Activated T-helper 1 cell treated with anti-CD3 and anti-CD28 coated beads, Interleukin-12 subunit alpha, Interleukin-12 subunit beta, Interleukin-2, Interleukin-4 antibody, amounts not matched to agents 30 ng/mL and 10 ng/mL and 1 ng/mL, durations not matched to agents 14 hours and 24 hours and 36 hours (primary cell): ENCODE measurements at regions not wholly inside any gene's neighbourhood (a gene's known extent, or its start where the extent isn't known, plus 50 kb on each side); places are given as distances from the start of the nearest gene placed in this dataset.

ENCODE experiments used
- DNase-seq: peaks from one replicate; pipeline ENCODE4 v3.0.0; 2021; ENCODE audit warnings: low spot score
- H3K27ac Mint-ChIP-seq: one replicate; pipeline ENCODE4 v1.8.0; 2021; ENCODE audit warnings: mild to moderate bottlenecking, mixed read lengths
- H3K27me3 Mint-ChIP-seq: one replicate; pipeline ENCODE4 v1.8.0; 2022; ENCODE audit warnings: mild to moderate bottlenecking, moderate library complexity, mixed read lengths; ENCODE audit not compliant: insufficient read depth
- H3K36me3 Mint-ChIP-seq: one replicate; pipeline ENCODE4 v1.8.0; 2021; ENCODE audit warnings: low read depth, mixed read lengths
- H3K4me1 Mint-ChIP-seq: one replicate; pipeline ENCODE4 v1.8.0; 2021; ENCODE audit warnings: low read depth, mixed read lengths
- H3K4me3 Mint-ChIP-seq: one replicate; pipeline ENCODE4 v1.8.0; 2021; ENCODE audit warnings: mild to moderate bottlenecking, moderate library complexity, mixed read lengths
- H3K9me3 Mint-ChIP-seq: one replicate; pipeline ENCODE4 v1.8.0; 2021; ENCODE audit warnings: mixed read lengths
- intact Hi-C: fragments of 100-400 bp; cut with micrococcal nuclease; formaldehyde crosslinking; loops from one replicate; pipeline ENCODE4 v1.15.1; 2024

DNA sequence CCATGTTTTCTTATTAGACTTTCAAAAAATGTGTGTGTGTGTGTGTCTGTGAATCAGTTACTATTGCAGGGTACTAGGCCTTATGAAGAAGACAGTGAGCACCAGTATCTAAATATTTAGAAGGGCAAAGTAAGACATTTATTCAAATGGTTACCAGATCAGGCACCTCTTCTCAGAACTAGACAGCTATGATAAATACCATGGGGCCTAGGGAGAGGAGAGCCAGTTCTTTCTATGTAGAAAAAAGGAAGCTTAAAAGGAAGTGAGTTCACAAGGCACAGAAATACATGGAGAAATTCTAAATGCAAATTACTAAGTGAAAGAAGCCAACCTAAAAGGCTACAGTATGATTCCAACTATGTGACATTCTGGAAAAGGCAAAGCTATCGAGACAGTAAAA lies 261.3 kb downstream of the SOX11 start:
- no peaks in the 10 kb centered on the region for H3K36me3 Mint-ChIP-seq
- DNase-seq: no peak
- no peak overlapping the region for H3K27ac Mint-ChIP-seq
- H3K4me3 Mint-ChIP-seq: no peak overlapping the region
- intact Hi-C loops: no loop called here
- no peaks in the 10 kb centered on the region for H3K27me3 Mint-ChIP-seq
- H3K4me1 Mint-ChIP-seq: no peaks in the 10 kb centered on the region
- peaks cover 3% of the 10 kb centered on the region for H3K9me3 Mint-ChIP-seq

DNA sequence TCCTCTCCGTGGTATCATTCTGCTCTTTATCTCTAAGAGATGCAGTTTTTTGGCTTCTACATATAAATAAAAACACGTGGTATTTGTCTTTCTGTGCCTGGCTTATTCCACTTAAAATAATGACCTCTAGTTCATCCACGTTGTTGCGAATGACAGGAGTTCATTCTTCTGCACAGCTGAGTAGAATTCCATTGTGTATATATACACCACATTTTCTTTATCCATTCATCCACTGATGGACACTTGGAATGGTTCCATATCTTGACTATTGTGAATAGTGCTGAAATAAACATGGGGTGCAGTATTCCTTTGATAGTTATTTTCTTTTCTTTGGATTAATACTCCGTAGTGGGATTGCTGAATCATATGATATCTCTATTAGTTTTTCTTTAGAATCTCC lies 262.3 kb downstream of the SOX11 start:
- Mint-ChIP-seq H3K27me3 (no peaks in the 10 kb centered on the region), H3K4me1 (no peaks in the 10 kb centered on the region), H3K4me3 (no peak overlapping the region), H3K9me3 (peaks cover 3% of the 10 kb centered on the region), H3K36me3 (no peaks in the 10 kb centered on the region), H3K27ac (no peak overlapping the region)
- DNase-seq: no peak
- intact Hi-C loops: no loop called here

DNA sequence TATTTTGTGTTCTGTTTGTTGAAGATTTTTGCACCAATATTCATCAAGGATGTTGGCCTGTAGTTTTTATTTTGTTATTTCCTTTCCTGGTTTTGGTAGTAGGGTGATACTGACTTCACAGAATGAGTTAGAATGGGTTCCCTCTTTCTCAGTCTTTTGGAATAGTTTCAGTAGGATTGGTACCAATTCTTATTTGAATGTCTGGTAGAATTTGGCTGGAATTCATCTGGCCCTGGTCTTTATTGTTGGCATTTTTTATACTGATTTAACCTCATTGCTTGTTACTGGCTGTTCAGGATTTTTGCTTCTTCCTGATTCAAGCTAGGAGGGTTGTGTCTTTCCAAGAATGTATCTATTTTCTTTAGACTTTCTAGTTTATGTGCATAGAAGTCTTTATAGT lies 263.7 kb downstream of the SOX11 start:
- no peak for DNase-seq
- H3K4me3 Mint-ChIP-seq: no peak overlapping the region
- intact Hi-C loops: no loop called here

DNA sequence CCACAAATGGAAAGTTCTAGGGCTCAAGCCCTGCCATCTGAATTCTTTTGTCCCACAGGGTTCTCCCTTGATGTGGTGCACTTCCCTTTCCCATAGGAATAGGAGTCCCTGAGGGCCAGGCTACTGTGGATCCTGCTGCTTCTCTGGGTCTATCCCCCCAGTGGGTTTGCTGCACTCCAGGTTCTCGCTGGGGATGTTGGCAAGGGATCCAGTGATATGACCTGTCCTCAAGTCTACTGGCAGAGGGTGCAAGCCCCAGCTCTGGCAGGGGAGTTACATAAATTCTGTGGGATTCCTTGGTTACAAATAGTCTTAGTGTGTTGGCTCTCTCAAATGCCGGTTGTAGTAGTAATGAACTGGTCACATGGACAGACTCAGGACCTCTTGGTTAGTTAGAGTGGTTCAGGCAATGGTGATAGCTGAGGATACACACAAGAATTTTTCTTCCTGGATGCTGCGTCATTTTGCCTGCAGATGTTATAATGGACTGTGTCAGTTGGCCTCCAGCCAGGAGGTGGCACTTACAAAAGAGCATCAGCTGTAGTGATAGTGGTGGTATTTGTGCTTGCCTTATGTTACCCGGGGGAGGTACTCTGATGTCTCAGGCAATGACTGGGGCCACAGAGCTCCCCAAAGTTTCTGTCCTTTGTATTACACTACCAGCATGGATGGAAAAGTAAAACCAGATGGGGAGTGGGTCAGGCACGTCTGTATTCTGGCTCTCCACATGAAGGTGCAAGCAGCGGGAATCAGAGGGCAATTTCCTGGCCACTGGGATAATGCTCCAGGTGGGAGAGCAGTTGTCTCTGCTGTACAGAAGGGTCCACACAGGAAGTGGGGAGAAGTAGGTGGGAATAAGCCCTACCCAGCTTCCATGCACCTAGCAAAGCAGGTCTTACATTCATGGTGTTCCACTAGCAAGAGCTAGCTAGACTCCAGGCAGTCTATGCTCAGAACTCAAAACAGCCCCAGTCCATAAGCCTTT lies 267.9 kb downstream of the SOX11 start:
- Mint-ChIP-seq H3K36me3 (no peaks in the 10 kb centered on the region), H3K27ac (no peak overlapping the region), H3K9me3 (no peaks in the 10 kb centered on the region), H3K4me1 (no peaks in the 10 kb centered on the region), H3K4me3 (no peak overlapping the region), H3K27me3 (no peaks in the 10 kb centered on the region)
- intact Hi-C loops: no loop called here
- DNase-seq: no peak

More for the DNA sequence above, 263.7 kb downstream of the SOX11 start:
- Mint-ChIP-seq H3K9me3 (no peaks in the 10 kb centered on the region), H3K36me3 (no peaks in the 10 kb centered on the region), H3K27me3 (no peaks in the 10 kb centered on the region), H3K27ac (no peak overlapping the region), H3K4me1 (no peaks in the 10 kb centered on the region)

DNA sequence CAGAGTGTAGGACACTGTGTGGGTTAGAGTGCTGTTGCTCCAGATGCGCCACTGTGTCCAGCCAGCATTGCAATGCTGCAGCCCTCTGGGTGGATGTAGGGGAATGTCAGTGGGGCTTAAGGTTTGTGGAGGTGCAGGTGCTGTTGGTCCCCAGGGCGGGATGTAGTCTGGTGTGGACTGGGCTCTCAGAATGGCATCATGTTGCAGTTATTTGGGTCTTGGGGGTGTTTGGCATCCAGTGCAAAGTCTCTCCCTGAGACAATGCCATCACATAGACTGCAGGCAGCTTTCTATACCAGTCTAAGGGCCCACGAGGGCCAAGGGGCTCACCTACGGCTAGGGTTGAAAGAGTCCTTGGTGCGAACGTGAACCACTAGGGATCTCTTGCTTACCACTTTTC lies 275.3 kb downstream of the SOX11 start:
- intact Hi-C loops: no loop called here
- H3K4me1 Mint-ChIP-seq: no peaks in the 10 kb centered on the region
- no peaks in the 10 kb centered on the region for H3K36me3 Mint-ChIP-seq
- no peak overlapping the region for H3K27ac Mint-ChIP-seq
- H3K4me3 Mint-ChIP-seq: no peak overlapping the region
- H3K9me3 Mint-ChIP-seq: no peaks in the 10 kb centered on the region
- H3K27me3 Mint-ChIP-seq: no peaks in the 10 kb centered on the region
- no peak for DNase-seq

DNA sequence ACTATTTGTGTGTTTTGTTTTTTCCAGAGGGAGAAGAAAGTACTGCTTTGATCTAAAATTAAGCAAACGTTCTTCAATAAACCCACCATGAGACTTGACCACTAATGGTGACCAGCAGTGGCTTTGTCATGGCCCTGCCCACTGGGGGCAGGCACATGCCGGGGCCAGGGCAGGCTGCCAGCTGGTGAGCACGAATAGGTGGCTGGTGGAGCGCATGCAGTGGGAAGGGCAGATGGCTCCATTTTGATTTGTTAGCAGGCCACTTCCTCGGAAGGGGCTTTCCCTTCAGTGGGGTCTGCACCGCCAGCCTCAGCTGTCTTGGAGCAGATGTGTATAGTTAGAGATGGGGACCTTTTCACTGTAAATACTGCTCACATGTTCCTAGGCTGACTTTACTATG lies 277.1 kb downstream of the SOX11 start:
- H3K27ac Mint-ChIP-seq: no peak overlapping the region
- no peaks in the 10 kb centered on the region for H3K27me3 Mint-ChIP-seq
- no peaks in the 10 kb centered on the region for H3K4me1 Mint-ChIP-seq

DNA sequence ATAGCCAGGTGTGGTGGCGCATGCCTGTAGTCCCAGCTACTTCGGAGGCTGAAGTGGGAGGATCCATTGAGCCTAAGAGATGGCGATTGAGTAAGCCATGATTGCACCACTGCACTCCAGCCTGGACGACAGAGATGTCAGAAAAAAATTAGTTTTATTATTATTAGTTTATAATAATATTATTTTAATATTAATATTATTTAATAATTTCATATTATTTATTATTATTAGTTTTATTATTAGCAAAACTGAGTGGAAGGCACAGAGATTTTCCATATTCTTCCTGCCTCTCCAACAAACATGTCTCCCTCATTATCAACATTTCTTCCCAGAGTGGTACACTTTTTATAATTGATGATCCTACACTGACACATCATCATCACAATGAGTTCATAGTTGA lies 278.2 kb downstream of the SOX11 start:
- intact Hi-C loops: no loop called here
- Mint-ChIP-seq H3K36me3 (no peaks in the 10 kb centered on the region), H3K9me3 (no peaks in the 10 kb centered on the region), H3K4me1 (no peaks in the 10 kb centered on the region), H3K4me3 (no peak overlapping the region), H3K27me3 (no peaks in the 10 kb centered on the region), H3K27ac (no peak overlapping the region)
- DNase-seq: no peak

More for the DNA sequence above, 277.1 kb downstream of the SOX11 start:
- DNase-seq: no peak
- intact Hi-C loops: no loop called here
- Mint-ChIP-seq H3K4me3 (no peak overlapping the region), H3K9me3 (no peaks in the 10 kb centered on the region), H3K36me3 (no peaks in the 10 kb centered on the region)

DNA sequence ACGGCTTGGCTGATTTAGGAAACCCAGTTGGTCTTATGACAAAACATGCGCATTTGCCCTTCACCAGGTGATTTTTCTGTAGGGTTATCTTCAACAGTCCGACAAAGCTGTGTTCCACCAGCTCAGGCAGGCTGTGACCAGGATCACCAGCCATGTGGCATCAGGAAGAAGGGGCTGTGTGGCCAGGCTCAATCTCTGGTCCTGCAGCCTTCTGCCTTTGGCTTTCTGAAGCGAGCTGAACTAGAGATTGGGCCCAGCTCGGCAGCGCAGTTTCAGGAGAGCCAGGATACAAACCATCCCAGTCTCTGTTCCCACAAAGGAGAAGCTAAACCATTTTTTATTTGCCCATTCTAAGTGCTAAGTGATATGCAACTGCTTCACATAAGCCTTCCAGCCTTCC lies 282.3 kb downstream of the SOX11 start:
- Mint-ChIP-seq H3K9me3 (no peaks in the 10 kb centered on the region), H3K4me1 (no peaks in the 10 kb centered on the region), H3K36me3 (no peaks in the 10 kb centered on the region), H3K4me3 (no peak overlapping the region), H3K27me3 (no peaks in the 10 kb centered on the region), H3K27ac (no peak overlapping the region)
- intact Hi-C loops: no loop called here
- no peak for DNase-seq

DNA sequence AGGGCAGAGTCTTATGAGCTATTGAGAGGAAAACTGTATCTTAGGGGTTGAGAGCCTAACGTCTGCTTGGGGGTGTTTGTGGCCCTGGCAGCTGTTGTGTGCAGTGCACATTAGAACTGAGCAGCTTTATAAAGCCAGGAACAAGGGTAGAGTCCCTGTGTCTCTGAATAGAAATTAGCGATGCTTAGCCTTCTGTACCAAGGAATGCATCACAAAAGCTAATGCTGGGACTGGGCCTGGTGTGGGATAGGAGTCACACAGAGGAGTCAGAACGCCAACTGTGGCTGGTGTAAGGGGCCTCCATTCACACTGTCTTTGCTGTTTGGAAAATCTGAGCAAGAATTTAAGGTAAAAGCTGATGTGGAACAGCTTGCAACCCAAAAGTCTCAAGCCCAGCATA lies 283.2 kb downstream of the SOX11 start:
- no peaks in the 10 kb centered on the region for H3K9me3 Mint-ChIP-seq
- no peak overlapping the region for H3K4me3 Mint-ChIP-seq
- H3K27ac Mint-ChIP-seq: no peak overlapping the region
- intact Hi-C loops: no loop called here
- no peaks in the 10 kb centered on the region for H3K36me3 Mint-ChIP-seq
- no peaks in the 10 kb centered on the region for H3K4me1 Mint-ChIP-seq
- no peak for DNase-seq
- no peaks in the 10 kb centered on the region for H3K27me3 Mint-ChIP-seq

DNA sequence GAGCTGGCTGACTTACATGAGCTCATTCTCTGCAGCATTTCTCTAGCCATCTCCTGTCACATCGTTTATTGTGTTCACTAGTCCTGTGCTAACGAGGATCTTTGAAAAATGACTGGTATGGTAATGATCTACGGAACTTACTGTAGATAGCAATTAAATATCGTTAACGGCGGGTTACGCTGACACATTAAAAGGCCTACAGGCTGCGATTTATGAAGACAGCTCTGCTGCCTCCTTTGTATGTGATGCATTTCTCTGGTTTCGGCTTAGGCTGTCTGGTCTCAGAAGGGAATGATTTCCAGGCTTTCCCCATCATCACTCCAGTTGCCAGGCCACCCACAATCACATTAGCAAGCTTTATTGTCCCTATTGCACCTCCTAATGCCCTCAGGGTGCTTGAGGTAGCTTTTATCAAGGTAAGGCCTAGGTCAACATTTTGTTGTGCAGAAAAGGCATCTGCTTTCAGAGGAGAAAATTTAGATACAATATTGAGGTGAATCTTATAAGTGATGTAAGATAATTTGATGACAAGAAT lies 284.4 kb downstream of the SOX11 start:
- Mint-ChIP-seq H3K27ac (no peak overlapping the region), H3K27me3 (no peaks in the 10 kb centered on the region), H3K9me3 (no peaks in the 10 kb centered on the region), H3K36me3 (no peaks in the 10 kb centered on the region), H3K4me1 (no peaks in the 10 kb centered on the region), H3K4me3 (no peak overlapping the region)
- no peak for DNase-seq
- intact Hi-C loops: no loop called here

DNA sequence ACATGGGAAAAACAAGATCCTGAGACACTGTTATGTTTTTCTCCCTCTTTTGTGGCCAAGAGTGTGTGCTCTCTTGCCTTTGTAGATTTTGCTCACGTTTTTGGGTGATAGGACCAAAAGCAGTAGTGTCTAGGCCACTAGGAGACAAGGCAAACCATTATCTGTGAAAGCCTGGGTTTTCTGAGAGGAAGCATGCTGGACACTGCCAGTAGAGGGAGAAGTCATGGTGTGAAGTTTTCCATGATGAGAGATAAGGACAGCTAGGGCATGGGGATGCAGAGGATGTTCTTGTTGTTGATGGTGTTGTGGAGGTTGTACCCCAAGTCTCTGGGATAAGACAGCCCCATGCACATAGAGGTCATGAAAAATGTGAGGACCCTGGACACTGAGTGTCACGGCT lies 285.3 kb downstream of the SOX11 start:
- Mint-ChIP-seq H3K27me3 (no peaks in the 10 kb centered on the region), H3K36me3 (no peaks in the 10 kb centered on the region), H3K4me3 (no peak overlapping the region), H3K9me3 (no peaks in the 10 kb centered on the region), H3K4me1 (no peaks in the 10 kb centered on the region), H3K27ac (no peak overlapping the region)
- DNase-seq: no peak
- intact Hi-C loops: no loop called here

DNA sequence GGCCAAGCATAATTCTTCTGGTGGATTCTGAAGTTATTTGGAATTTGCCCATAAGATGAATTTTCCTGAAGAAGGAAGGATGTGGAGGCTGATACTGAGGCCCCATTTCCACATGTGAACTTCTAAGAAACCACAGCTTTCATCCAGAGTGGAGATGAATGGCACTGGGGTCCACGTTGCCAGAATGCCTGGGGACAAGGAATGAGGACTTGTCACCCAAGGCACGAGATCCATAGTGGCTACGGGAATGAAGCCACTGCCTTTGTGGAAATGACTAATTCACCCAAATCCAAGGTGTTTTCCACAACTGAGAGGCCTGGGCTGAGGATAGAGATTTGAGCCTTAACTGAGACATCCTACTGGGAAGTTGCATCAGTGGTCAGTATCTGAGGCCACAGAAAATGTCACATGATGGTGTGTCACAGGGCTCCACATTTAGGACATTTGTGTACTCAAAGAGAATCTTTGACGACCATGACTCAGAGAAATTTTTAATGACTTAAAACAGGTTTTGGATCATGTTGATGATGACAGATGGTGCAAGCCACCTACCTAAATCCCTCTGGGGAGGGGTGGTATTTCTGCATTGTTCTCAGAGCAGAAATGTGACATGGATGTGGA lies 286.1 kb downstream of the SOX11 start:
- no peaks in the 10 kb centered on the region for H3K4me1 Mint-ChIP-seq
- intact Hi-C loops: no loop called here
- no peaks in the 10 kb centered on the region for H3K27me3 Mint-ChIP-seq
- H3K9me3 Mint-ChIP-seq: no peaks in the 10 kb centered on the region
- no peaks in the 10 kb centered on the region for H3K36me3 Mint-ChIP-seq
- no peak overlapping the region for H3K27ac Mint-ChIP-seq
- no peak overlapping the region for H3K4me3 Mint-ChIP-seq
- DNase-seq: no peak

DNA sequence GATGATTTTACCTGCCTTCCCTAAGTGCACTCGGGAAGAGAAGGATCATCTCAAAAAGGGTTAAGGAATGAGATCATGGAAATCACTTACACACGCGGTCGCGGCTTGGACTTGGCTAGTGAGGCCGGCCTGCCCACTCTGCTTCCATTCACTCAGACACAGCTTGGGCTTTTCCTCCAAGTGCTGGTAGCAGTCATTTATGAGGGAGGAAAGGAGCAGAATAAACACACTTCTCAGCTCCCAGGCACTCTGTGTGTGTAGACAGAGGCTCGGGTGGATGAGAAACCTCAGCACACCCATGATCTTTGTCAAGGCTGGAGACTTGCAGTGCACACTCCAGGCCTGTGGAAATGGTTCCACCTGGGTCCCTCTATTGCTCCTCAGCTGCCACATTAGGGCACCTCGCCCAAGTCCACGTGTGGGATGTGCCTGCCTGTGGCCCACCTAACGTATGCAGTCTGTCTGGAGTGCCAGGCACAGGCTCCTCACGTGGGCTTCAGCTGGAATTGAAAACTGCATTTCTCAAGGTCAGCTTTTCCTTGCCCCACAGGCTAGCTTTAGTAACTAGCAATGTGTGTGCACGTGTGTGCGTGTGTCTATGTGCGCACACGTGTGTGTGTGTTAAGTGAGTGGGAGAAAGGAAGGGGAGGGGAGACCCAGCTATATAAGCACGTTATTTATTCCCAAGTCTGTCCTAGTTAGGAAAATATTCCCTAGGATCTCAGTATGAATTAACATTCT lies 288.4 kb downstream of the SOX11 start:
- H3K9me3 Mint-ChIP-seq: no peaks in the 10 kb centered on the region
- H3K27me3 Mint-ChIP-seq: no peaks in the 10 kb centered on the region
- H3K36me3 Mint-ChIP-seq: no peaks in the 10 kb centered on the region
- H3K4me1 Mint-ChIP-seq: no peaks in the 10 kb centered on the region
- intact Hi-C loops: no loop called here
- DNase-seq: no peak
- H3K4me3 Mint-ChIP-seq: no peak overlapping the region
- H3K27ac Mint-ChIP-seq: no peak overlapping the region
